GM18873 (cell line): ENCODE measurements at regions not wholly inside any gene's neighbourhood (a gene's known extent, or its start where the extent isn't known, plus 50 kb on each side); places are given as distances from the start of the nearest gene placed in this dataset.

Experiments
- ATAC-seq: cut with Tn5 transposase; IDR thresholded peaks from one replicate; pipeline ENCODE4 v1.9.1; 2021; ENCODE audit warnings: mild to moderate bottlenecking, moderate library complexity, moderate number of reproducible peaks; ENCODE audit not compliant: unreplicated experiment, low FRiP score

GRCh38 chr2:17095340-17095739 is 422.9 kb downstream of the RAD51AP2 start:
- ATAC-seq, result no peak

GRCh38 chr2:17093712-17094111 is 424.5 kb downstream of the RAD51AP2 start:
- ATAC-seq, result no peak

- no peak for ATAC-seq
These were observed 421.4 kb upstream of the CYRIA start for GRCh38 chr2:17086990-17087389.

GRCh38 chr2:17085546-17086202 is 420.0 kb upstream of the CYRIA start:
- no peak for ATAC-seq

- ATAC-seq, result no peak
These were observed 419.2 kb upstream of the CYRIA start for GRCh38 chr2:17084877-17085276.

- ATAC-seq, result no peak
These were observed 418.3 kb upstream of the CYRIA start for GRCh38 chr2:17083902-17084301.

GRCh38 chr2:17079262-17079661 is 413.6 kb upstream of the CYRIA start:
- ATAC-seq, result no peak

GRCh38 chr2:17076533-17076932 is 410.9 kb upstream of the CYRIA start:
- ATAC-seq, result no peak

- no peak for ATAC-seq
These were observed 405.1 kb upstream of the CYRIA start for GRCh38 chr2:17070711-17071110.

- no peak for ATAC-seq
These were observed 403.9 kb upstream of the CYRIA start for GRCh38 chr2:17069564-17069963.

GRCh38 chr2:17068021-17068420 is 402.4 kb upstream of the CYRIA start:
- no peak for ATAC-seq

- ATAC-seq, result no peak
These were observed 399.9 kb upstream of the CYRIA start for GRCh38 chr2:17065536-17065935.

- ATAC-seq, result no peak
These were observed 395.4 kb upstream of the CYRIA start for GRCh38 chr2:17061028-17061427.

- no peak for ATAC-seq
These were observed 393.8 kb upstream of the CYRIA start for GRCh38 chr2:17059458-17059857.

GRCh38 chr2:17058772-17059402 is 393.3 kb upstream of the CYRIA start:
- ATAC-seq, result no peak

- peak; percentile 49 for ATAC-seq
These were observed 391.7 kb upstream of the CYRIA start for GRCh38 chr2:17057109-17058017.

GRCh38 chr2:17056236-17056635 is 390.6 kb upstream of the CYRIA start:
- no peak for ATAC-seq

- ATAC-seq, result no peak
These were observed 386.4 kb upstream of the CYRIA start for GRCh38 chr2:17052001-17052400.

GRCh38 chr2:17051538-17051937 is 385.9 kb upstream of the CYRIA start:
- ATAC-seq, result no peak

- no peak for ATAC-seq
These were observed 377.5 kb upstream of the CYRIA start for GRCh38 chr2:17043173-17043572.

GRCh38 chr2:17036361-17036760 is 370.7 kb upstream of the CYRIA start:
- no peak for ATAC-seq
